Lower lobe of right lung (tissue), 2 donors: ENCODE measurements at regions not wholly inside any gene's neighbourhood (a gene's known extent, or its start where the extent isn't known, plus 50 kb on each side); places are given as distances from the start of the nearest gene placed in this dataset.
"Not testable (repeated sequence)": the region's sequence is repeated elsewhere in the genome, so short reads cannot be mapped to it uniquely, and the experiment has no call there.

Experiments
- ATAC-seq, 2 donors: fragments of 200-7000 bp; cut with Tn5 transposase; one replicate each; pipeline ENCODE4 v1.9.1; 2020 to 2022; ENCODE audit warnings: mild to moderate bottlenecking in 2 of 2, moderate library complexity in 2 of 2
- DNase-seq: peaks from one replicate; pipeline ENCODE4 v3.0.0-alpha.2; 2020
- H3K27ac ChIP-seq: fragments of 200-600 bp; one replicate; pipeline ENCODE4 v1.8.0; 2022
- H3K27me3 ChIP-seq: fragments of 200-600 bp; one replicate; pipeline ENCODE4 v1.8.0; 2022; ENCODE audit warnings: low read depth
- H3K36me3 ChIP-seq: fragments of 200-600 bp; one replicate; pipeline ENCODE4 v1.8.0; 2022; ENCODE audit warnings: mild to moderate bottlenecking
- H3K4me1 ChIP-seq: fragments of 200-600 bp; one replicate; pipeline ENCODE4 v1.8.0; 2022
- H3K4me3 ChIP-seq: fragments of 200-600 bp; one replicate; pipeline ENCODE4 v1.8.0; 2022; ENCODE audit warnings: mild to moderate bottlenecking
- H3K9me3 ChIP-seq: fragments of 200-600 bp; one replicate; pipeline ENCODE4 v1.8.0; 2022
- CTCF ChIP-seq: fragments of 200-600 bp; IDR thresholded peaks from one replicate; pipeline ENCODE4 v1.8.0; 2022; ENCODE audit warnings: antibody characterized with exemption, mild to moderate bottlenecking
- intact Hi-C: fragments of 100-400 bp; cut with DNase I; formaldehyde crosslinking; loops from one replicate; pipeline ENCODE4 v1.11.0; 2022
- donor health status: DM: no; HTN: yes; CAD: no; lungs with severe emphysema.

- H3K9me3 ChIP-seq, intact Hi-C loops, H3K27me3 ChIP-seq, H3K4me3 ChIP-seq, DNase-seq, ATAC-seq, H3K27ac ChIP-seq, H3K4me1 ChIP-seq, H3K36me3 ChIP-seq: not testable (repeated sequence)
Observed at GRCh38 chr9:104195142-104195541, 101.0 kb downstream of the SMC2 start.

GRCh38 chr9:104200456-104200994 is 106.4 kb downstream of the SMC2 start:
- no peak for DNase-seq
- Histone ChIP-seq H3K36me3 (no peaks in the 10 kb centered on the region), H3K27ac (no peak overlapping the region), H3K27me3 (no peaks in the 10 kb centered on the region), H3K9me3 (no peaks in the 10 kb centered on the region), H3K4me1 (no peaks in the 10 kb centered on the region), H3K4me3 (no peak overlapping the region)
- ATAC-seq = no peak
- intact Hi-C loops = no loop called here
- TF ChIP-seq CTCF = no peak

GRCh38 chr9:104206766-104207165 is 112.7 kb downstream of the SMC2 start:
- H3K4me1 ChIP-seq = no peaks in the 10 kb centered on the region
- intact Hi-C loops = no loop called here
- no peak for ATAC-seq
- no peak for DNase-seq
- H3K27ac ChIP-seq = no peak overlapping the region
- H3K4me3 ChIP-seq = no peak overlapping the region
- H3K9me3 ChIP-seq = no peaks in the 10 kb centered on the region
- TF ChIP-seq CTCF = no peak
- H3K36me3 ChIP-seq = no peaks in the 10 kb centered on the region
- H3K27me3 ChIP-seq = no peaks in the 10 kb centered on the region

- H3K4me3 ChIP-seq = no peak overlapping the region
- no peak overlapping the region for H3K27ac ChIP-seq
- DNase-seq (no peak), ATAC-seq (no peak)
- no peaks in the 10 kb centered on the region for H3K4me1 ChIP-seq
- H3K36me3 ChIP-seq = no peaks in the 10 kb centered on the region
- H3K27me3 ChIP-seq = no peaks in the 10 kb centered on the region
- H3K9me3 ChIP-seq = no peaks in the 10 kb centered on the region
- intact Hi-C loops = no loop called here
- no peak for TF ChIP-seq CTCF
Observed at GRCh38 chr9:104209387-104209786, 115.3 kb downstream of the SMC2 start.

GRCh38 chr9:104227108-104227507 is 133.0 kb downstream of the SMC2 start:
- no peak for TF ChIP-seq CTCF
- ATAC-seq = no peak

GRCh38 chr9:104232781-104233341 is 138.8 kb downstream of the SMC2 start:
- intact Hi-C loops = no loop called here
- H3K9me3 ChIP-seq = no peaks in the 10 kb centered on the region
- no peaks in the 10 kb centered on the region for H3K27me3 ChIP-seq
- ATAC-seq (no peak), DNase-seq (no peak)
- H3K4me3 ChIP-seq = no peak overlapping the region
- H3K36me3 ChIP-seq = no peaks in the 10 kb centered on the region
- TF ChIP-seq CTCF = no peak
- no peaks in the 10 kb centered on the region for H3K4me1 ChIP-seq
- no peak overlapping the region for H3K27ac ChIP-seq

More at GRCh38 chr9:104227108-104227507, 133.0 kb downstream of the SMC2 start:
- Histone ChIP-seq H3K4me1 (no peaks in the 10 kb centered on the region), H3K9me3 (no peaks in the 10 kb centered on the region), H3K27me3 (no peaks in the 10 kb centered on the region), H3K36me3 (no peaks in the 10 kb centered on the region), H3K4me3 (no peak overlapping the region), H3K27ac (no peak overlapping the region)
- intact Hi-C loops = no loop called here
- no peak for DNase-seq
